ENCODE measurements at regions not wholly inside any gene's neighbourhood (a gene's known extent, or its start where the extent isn't known, plus 50 kb on each side); places are given as distances from the start of the nearest gene placed in this dataset.
"Not testable (repeated sequence)": the region's sequence is repeated elsewhere in the genome, so short reads cannot be mapped to it uniquely, and the experiment has no call there.

DNA sequence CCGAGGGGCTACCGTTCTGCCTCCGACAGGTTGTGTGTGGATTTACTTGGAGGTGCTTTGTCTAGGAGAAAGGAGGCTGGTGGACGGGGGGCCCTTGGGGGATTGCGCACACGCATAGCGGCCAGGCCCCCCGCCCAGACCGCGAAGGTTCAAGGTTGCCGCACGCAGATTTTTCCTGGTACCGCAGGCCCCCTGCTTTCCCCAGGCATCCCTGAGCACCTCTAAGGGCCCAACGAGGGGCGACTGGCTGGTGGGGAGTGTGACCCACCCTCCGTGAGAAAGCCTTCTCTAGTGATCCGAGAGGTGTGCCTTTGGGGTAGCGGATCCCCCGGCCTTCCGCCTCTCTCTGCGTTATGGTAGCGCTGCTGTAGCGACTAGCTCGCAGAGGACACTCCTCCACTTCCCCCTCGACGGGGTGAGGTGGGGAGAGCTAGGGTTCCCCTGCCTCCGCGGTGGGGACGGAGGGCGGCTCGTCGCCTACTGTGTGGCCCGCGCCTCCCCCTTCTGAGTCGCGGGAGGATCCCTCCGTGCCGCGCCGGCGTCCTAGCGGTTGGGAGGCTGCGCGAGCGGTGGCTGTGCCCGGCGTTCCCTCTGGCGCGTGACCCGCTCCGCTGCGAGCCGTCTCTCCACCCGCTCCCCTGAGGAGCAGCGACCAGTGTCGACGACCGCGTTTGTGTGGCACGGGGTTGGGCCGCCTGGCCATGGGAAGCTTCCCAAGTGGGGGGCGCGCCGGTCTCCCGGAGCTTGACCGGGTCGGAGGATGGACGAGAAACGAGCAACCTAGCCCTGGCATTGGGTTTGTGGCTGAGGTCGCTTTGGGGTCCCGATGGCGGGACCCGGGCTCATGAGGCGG, 3900.0 kb upstream of the OR11H1 start:
- no peak overlapping the region for H3K4me3 Mint-ChIP-seq
- H3K27me3 ChIP-seq (ENCODE audit: control insufficient read depth, insufficient read depth, low read length, poor library complexity, severe bottlenecking) = no peaks in the 10 kb centered on the region
- H3K4me1 ChIP-seq (ENCODE audit: control insufficient read depth, insufficient read depth, low read length) = no peaks in the 10 kb centered on the region
- no peak overlapping the region for H3K9ac ChIP-seq (ENCODE audit: extremely low read depth, low read length, poor library complexity, severe bottlenecking)
- no peaks in the 10 kb centered on the region for H3K36me3 ChIP-seq (ENCODE audit: control insufficient read depth, insufficient read depth, low read length)
- WGBS, 2 experiments (ENCODE audit: insufficient coverage in 1 of 2, insufficient read length in 1 of 2) = 93 to 95% methylated on average over 64 to 74 of the region's 74 CpGs
- TF ChIP-seq CTCF (conservative IDR thresholded peaks at IDR 0.05) = no peak
- no peak overlapping the region for H3K27ac ChIP-seq (ENCODE audit: low read depth, low read length)
- peaks cover 73% of the 10 kb centered on the region for H3K9me3 Mint-ChIP-seq
- no peak for DNase-seq
- peaks cover 63% of the 10 kb centered on the region for H3K9me3 ChIP-seq (ENCODE audit: control insufficient read depth, low read length)
- no peaks in the 10 kb centered on the region for H3K4me1 Mint-ChIP-seq
- peaks cover 6% of the 10 kb centered on the region for H3K27me3 Mint-ChIP-seq (ENCODE audit: insufficient read depth)
- peaks cover 17% of the 10 kb centered on the region for H3K36me3 Mint-ChIP-seq (ENCODE audit: low read depth)
- H3K4me3 ChIP-seq (ENCODE audit: low read length) = no peak overlapping the region
- H3K27ac Mint-ChIP-seq = no peak overlapping the region

GRCh38 chr22:11628651-11629511, 3899.1 kb upstream of the OR11H1 start:
- H3K36me3 Mint-ChIP-seq (ENCODE audit: low read depth) = peaks cover 17% of the 10 kb centered on the region
- Histone ChIP-seq H3K9ac (ENCODE audit: extremely low read depth, low read length, poor library complexity, severe bottlenecking) (no peak overlapping the region), H3K36me3 (ENCODE audit: control insufficient read depth, insufficient read depth, low read length) (no peaks in the 10 kb centered on the region), H3K4me3 (ENCODE audit: low read length) (no peak overlapping the region), H3K4me1 (ENCODE audit: control insufficient read depth, insufficient read depth, low read length) (no peaks in the 10 kb centered on the region), H3K27me3 (ENCODE audit: control insufficient read depth, insufficient read depth, low read length, poor library complexity, severe bottlenecking) (no peaks in the 10 kb centered on the region), H3K9me3 (ENCODE audit: control insufficient read depth, low read length) (peaks cover 54% of the 10 kb centered on the region), H3K27ac (ENCODE audit: low read depth, low read length) (no peak overlapping the region)
- peaks cover 6% of the 10 kb centered on the region for H3K27me3 Mint-ChIP-seq (ENCODE audit: insufficient read depth)
- no peak overlapping the region for H3K4me3 Mint-ChIP-seq
- TF ChIP-seq CTCF (conservative IDR thresholded peaks at IDR 0.05) = no peak
- WGBS, 2 experiments (ENCODE audit: insufficient coverage in 1 of 2, insufficient read length in 1 of 2) = 91 to 92% methylated on average over 90 to 102 of the region's 102 CpGs
- H3K4me1 Mint-ChIP-seq = no peaks in the 10 kb centered on the region
- H3K27ac Mint-ChIP-seq = no peak overlapping the region
- H3K9me3 Mint-ChIP-seq = peaks cover 65% of the 10 kb centered on the region
- DNase-seq = no peak

DNA sequence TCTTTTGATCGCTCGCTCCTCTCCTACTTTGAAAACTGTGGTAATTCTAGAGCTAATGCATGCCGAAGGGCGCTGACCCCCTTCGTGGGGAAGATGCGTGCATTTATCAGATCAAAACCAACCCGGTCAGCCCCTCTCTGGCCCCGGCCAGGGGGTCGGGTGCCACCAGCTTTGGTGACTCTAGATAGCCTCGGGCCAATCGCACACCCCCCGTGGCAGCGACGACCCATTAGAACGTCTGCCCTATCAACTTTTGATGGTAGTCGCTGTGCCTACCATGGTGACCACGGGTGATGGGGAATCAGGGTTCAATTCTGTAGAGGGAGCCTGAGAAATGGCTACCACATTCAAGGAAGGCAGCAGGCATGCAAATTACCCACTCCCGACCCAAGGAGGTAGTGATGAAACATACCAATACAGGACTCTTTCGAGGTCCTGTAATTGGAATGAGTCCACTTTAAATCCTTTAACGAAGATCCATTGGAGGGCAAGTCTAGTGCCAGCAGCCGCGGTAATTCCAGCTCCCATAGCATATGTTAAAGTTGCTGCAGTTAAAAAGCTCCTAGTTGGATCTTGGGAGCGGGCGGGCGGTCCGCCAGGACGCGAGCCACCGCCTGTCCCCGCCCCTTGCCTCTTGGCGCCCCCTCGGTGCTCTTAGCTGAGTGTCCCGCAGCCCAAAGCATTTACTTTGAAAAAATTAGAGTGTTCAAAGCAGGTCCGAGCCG, 3898.2 kb upstream of the OR11H1 start:
- no peak overlapping the region for H3K4me3 ChIP-seq (ENCODE audit: low read length)
- Mint-ChIP-seq H3K4me3 (no peak overlapping the region), H3K27ac (no peak overlapping the region), H3K27me3 (ENCODE audit: insufficient read depth) (peaks cover 6% of the 10 kb centered on the region), H3K4me1 (no peaks in the 10 kb centered on the region), H3K36me3 (ENCODE audit: low read depth) (peaks cover 17% of the 10 kb centered on the region), H3K9me3 (peaks cover 55% of the 10 kb centered on the region)
- no peaks in the 10 kb centered on the region for H3K27me3 ChIP-seq (ENCODE audit: control insufficient read depth, insufficient read depth, low read length, poor library complexity, severe bottlenecking)
- TF ChIP-seq CTCF (conservative IDR thresholded peaks at IDR 0.05) = no peak
- H3K9ac ChIP-seq (ENCODE audit: extremely low read depth, low read length, poor library complexity, severe bottlenecking) = no peak overlapping the region
- WGBS, 2 experiments (ENCODE audit: insufficient coverage in 1 of 2, insufficient read length in 1 of 2) = 88% methylated on average over 35 of the region's 35 CpGs
- H3K36me3 ChIP-seq (ENCODE audit: control insufficient read depth, insufficient read depth, low read length) = no peaks in the 10 kb centered on the region
- DNase-seq = no peak
- peaks cover 45% of the 10 kb centered on the region for H3K9me3 ChIP-seq (ENCODE audit: control insufficient read depth, low read length)
- H3K4me1 ChIP-seq (ENCODE audit: control insufficient read depth, insufficient read depth, low read length) = no peaks in the 10 kb centered on the region
- no peak overlapping the region for H3K27ac ChIP-seq (ENCODE audit: low read depth, low read length)

DNA sequence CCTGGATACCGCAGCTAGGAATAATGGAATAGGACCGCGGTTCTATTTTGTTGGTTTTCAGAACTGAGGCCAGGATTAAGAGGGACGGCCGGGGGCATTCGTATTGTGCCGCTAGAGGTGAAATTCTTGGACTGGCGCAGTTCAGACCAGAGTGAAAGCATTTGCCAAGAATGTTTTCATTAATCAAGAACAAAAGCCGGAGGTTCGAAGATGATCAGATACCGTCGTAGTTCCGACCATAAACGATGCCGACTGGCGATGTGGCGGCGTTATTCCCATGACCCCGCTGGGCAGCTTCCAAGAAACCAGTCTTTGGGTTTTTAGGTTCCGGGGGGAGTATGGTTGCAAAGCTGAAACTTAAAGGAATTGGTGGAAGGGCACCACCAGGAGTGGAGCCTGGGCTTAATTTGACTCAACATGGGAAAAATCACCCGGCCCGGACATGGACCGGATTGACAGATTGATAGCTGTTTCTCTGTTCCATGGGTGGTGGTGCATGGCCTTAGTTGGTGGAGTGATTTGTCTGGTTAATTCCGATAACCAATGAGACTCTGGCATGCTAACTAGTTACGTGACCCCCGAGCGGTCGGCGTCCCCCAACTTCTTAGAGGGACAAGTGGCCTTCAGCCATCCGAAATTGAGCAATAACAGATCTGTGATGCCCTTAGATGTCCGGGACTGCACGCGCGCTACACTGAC, 3897.5 kb upstream of the OR11H1 start:
- H3K36me3 ChIP-seq (ENCODE audit: control insufficient read depth, insufficient read depth, low read length); H3K4me1 Mint-ChIP-seq; H3K27me3 Mint-ChIP-seq (ENCODE audit: insufficient read depth); H3K27ac ChIP-seq (ENCODE audit: low read depth, low read length); H3K4me3 Mint-ChIP-seq; H3K9ac ChIP-seq (ENCODE audit: extremely low read depth, low read length, poor library complexity, severe bottlenecking); H3K27me3 ChIP-seq (ENCODE audit: control insufficient read depth, insufficient read depth, low read length, poor library complexity, severe bottlenecking); H3K4me1 ChIP-seq (ENCODE audit: control insufficient read depth, insufficient read depth, low read length); DNase-seq; H3K27ac Mint-ChIP-seq; H3K4me3 ChIP-seq (ENCODE audit: low read length): not testable (repeated sequence)
- peaks cover 48% of the 10 kb centered on the region for H3K9me3 Mint-ChIP-seq
- peaks cover 41% of the 10 kb centered on the region for H3K9me3 ChIP-seq (ENCODE audit: control insufficient read depth, low read length)
- 93 to 94% methylated on average over 34 of the region's 34 CpGs for WGBS, 2 experiments (ENCODE audit: insufficient coverage in 1 of 2, insufficient read length in 1 of 2)
- H3K36me3 Mint-ChIP-seq (ENCODE audit: low read depth) = peaks cover 17% of the 10 kb centered on the region
